ENCODE measurements at regions not wholly inside any gene's neighbourhood (a gene's known extent, or its start where the extent isn't known, plus 50 kb on each side); places are given as distances from the start of the nearest gene placed in this dataset.

DNA sequence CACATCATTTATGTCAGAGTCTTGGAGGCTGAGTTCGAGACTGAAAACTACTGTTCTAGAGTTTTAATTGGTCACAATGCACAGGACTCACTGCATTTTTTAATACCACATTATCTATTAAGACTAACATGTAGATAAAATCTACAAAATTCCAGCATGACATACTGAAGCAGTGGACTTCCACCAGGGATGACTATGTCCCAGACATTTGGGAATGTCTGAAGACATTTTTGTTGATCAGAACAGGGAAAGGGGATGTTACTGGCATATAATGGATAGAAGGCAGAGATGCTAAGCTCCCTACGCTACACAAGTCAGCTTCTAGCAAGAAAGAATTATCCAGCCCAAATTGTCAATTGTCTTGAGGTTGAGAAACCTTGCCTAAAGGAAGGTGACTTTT is 419.0 kb upstream of the TGFBR2 start:
- TF ChIP-seq, protein P1, sequence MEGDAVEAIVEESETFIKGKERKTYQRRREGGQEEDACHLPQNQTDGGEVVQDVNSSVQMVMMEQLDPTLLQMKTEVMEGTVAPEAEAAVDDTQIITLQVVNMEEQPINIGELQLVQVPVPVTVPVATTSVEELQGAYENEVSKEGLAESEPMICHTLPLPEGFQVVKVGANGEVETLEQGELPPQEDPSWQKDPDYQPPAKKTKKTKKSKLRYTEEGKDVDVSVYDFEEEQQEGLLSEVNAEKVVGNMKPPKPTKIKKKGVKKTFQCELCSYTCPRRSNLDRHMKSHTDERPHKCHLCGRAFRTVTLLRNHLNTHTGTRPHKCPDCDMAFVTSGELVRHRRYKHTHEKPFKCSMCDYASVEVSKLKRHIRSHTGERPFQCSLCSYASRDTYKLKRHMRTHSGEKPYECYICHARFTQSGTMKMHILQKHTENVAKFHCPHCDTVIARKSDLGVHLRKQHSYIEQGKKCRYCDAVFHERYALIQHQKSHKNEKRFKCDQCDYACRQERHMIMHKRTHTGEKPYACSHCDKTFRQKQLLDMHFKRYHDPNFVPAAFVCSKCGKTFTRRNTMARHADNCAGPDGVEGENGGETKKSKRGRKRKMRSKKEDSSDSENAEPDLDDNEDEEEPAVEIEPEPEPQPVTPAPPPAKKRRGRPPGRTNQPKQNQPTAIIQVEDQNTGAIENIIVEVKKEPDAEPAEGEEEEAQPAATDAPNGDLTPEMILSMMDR (IDR thresholded peaks at IDR 0.05) = no peak
- Mint-ChIP-seq H3K27me3 (ENCODE audit: low read depth in 3 of 3) (peaks cover 0 to 3% (median 0%) of the 10 kb centered on the region in 3 donors), H3K4me1 (peaks cover 5% of the 10 kb centered on the region), H3K27ac (no peak overlapping the region), H3K4me3 (no peak overlapping the region), H3K36me3 (no peaks in the 10 kb centered on the region), H3K9me3 (peaks cover 0 to 1% (median 0%) of the 10 kb centered on the region in 7 donors)
- Histone ChIP-seq H3K27ac (ENCODE audit: low read depth in 1 of 2, low read length in 2 of 2) (no peak overlapping the region), H3K36me3 (replicated peaks in 1 of 2; ENCODE audit: control insufficient read depth in 1 of 2, insufficient read depth in 2 of 2, low read length in 2 of 2) (no peaks in the 10 kb centered on the region), H4K20me1 (ENCODE audit: insufficient read depth, low read length) (no peaks in the 10 kb centered on the region), H3K4me1 (ENCODE audit: control insufficient read depth in 1 of 2, insufficient read depth in 2 of 2, low read length in 2 of 2) (no peaks in the 10 kb centered on the region), H2AFZ (ENCODE audit: insufficient read depth, low read depth, low read length, poor library complexity, severe bottlenecking) (no peak overlapping the region), H3K9me3 (replicated peaks in 1 of 2; ENCODE audit: control insufficient read depth in 1 of 2, insufficient read depth in 1 of 2, low read length in 2 of 2) (no peaks in the 10 kb centered on the region), H3K79me2 (ENCODE audit: insufficient read depth, low read length) (no peaks in the 10 kb centered on the region), H3K27me3 (ENCODE audit: control insufficient read depth in 2 of 2, insufficient read depth in 2 of 2, low read length in 2 of 2) (no peaks in the 10 kb centered on the region), H3K9ac (ENCODE audit: insufficient read depth, low read length, poor library complexity, severe bottlenecking) (no peak overlapping the region), H3K4me3 (replicated peaks in 1 of 3; ENCODE audit: low read depth in 2 of 3, low read length in 3 of 3) (no peak overlapping the region), H3K4me2 (replicated peaks; ENCODE audit: extremely low read depth, low read length, poor library complexity, severe bottlenecking) (no peak overlapping the region)
- intact Hi-C loops (cut with micrococcal nuclease) = no loop called here
- no CpG with 5 or more reads among the region's 2 CpGs for WGBS (ENCODE audit: insufficient coverage)
- no peak for DNase-seq

DNA sequence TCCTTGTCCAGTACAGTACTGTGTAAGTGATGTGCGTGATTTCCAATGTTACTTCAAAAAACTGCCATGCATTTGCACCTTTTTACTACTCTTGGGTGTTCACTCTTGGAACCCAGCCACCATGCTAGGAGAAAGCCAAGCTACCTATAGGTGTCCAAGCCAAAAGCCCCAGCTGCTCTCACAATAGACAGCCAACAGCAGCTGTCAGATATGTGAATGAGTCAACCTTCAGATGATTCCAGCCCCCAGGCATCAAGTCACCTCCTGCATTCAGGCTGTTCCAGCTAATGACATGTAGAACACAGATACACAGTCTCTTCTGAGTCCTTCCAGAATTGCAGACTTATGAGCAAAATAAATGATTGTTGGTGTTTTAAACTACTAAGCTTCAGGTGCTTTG is 417.7 kb upstream of the TGFBR2 start:
- Mint-ChIP-seq H3K9me3 (peaks cover 0 to 1% (median 0%) of the 10 kb centered on the region in 7 donors), H3K27ac (no peak overlapping the region), H3K36me3 (no peaks in the 10 kb centered on the region), H3K27me3 (ENCODE audit: low read depth in 3 of 3) (peaks cover 0 to 3% (median 0%) of the 10 kb centered on the region in 3 donors), H3K4me1 (peaks cover 12% of the 10 kb centered on the region), H3K4me3 (no peak overlapping the region)
- Histone ChIP-seq H3K27ac (ENCODE audit: low read depth in 1 of 2, low read length in 2 of 2) (no peak overlapping the region), H3K9ac (ENCODE audit: insufficient read depth, low read length, poor library complexity, severe bottlenecking) (no peak overlapping the region), H3K36me3 (replicated peaks in 1 of 2; ENCODE audit: control insufficient read depth in 1 of 2, insufficient read depth in 2 of 2, low read length in 2 of 2) (no peaks in the 10 kb centered on the region), H3K9me3 (replicated peaks in 1 of 2; ENCODE audit: control insufficient read depth in 1 of 2, insufficient read depth in 1 of 2, low read length in 2 of 2) (no peaks in the 10 kb centered on the region), H3K79me2 (ENCODE audit: insufficient read depth, low read length) (no peaks in the 10 kb centered on the region), H3K4me2 (replicated peaks; ENCODE audit: extremely low read depth, low read length, poor library complexity, severe bottlenecking) (no peak overlapping the region), H3K27me3 (ENCODE audit: control insufficient read depth in 2 of 2, insufficient read depth in 2 of 2, low read length in 2 of 2) (no peaks in the 10 kb centered on the region), H3K4me1 (ENCODE audit: control insufficient read depth in 1 of 2, insufficient read depth in 2 of 2, low read length in 2 of 2) (peaks cover 5 to 8% of the 10 kb centered on the region in 2 donors), H4K20me1 (ENCODE audit: insufficient read depth, low read length) (no peaks in the 10 kb centered on the region), H2AFZ (ENCODE audit: insufficient read depth, low read depth, low read length, poor library complexity, severe bottlenecking) (no peak overlapping the region), H3K4me3 (replicated peaks in 1 of 3; ENCODE audit: low read depth in 2 of 3, low read length in 3 of 3) (no peak overlapping the region)
- TF ChIP-seq, protein P1 (IDR thresholded peaks at IDR 0.05) = no peak
- intact Hi-C loops (cut with micrococcal nuclease) = no loop called here
- no peak for DNase-seq
- WGBS (ENCODE audit: insufficient coverage) = no CpG with 5 or more reads among the region's 1 CpG

Measured in CD14-positive monocyte (primary cell).